ENCODE measurements at regions not wholly inside any gene's neighbourhood (a gene's known extent, or its start where the extent isn't known, plus 50 kb on each side); places are given as distances from the start of the nearest gene placed in this dataset.

DNA sequence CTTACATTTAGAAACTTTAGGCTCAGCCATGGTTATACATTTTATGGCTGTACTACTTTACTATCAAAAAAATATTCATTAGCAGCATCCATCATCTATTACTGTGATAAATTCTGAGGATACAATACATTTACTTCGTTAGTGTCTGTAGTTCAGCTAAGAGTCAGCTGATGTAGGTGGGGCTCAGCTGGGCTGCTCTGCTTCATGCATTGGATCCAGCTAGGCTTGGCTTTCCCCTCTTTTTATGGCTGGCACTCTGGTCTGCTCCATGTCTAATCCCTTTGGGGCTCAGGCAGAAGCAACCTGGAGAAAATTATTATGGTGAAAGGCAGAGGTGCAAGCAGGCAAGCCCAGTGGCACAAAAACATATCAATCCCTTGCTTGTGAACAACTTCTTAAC is 930.1 kb upstream of the NR2F2 start:
- DNase-seq (ENCODE audit: low read depth): no peak

DNA sequence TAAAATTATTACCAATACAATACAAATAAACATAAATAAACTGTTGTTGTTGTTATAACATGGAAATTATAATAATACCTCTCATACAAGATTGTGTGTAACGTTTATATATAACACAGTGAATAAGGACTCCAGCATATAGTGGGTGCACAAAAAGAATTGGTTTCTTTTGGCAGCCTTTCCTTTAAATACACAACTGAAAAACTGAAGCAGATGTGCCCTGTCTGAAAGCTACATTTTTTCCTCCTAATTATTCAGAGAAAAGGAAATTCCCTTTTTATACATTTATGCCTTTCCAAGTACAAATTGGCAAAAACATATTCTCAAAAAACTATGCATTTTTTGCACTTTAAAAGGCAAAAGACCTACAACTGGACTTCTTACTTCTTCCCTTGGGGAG is 928.9 kb upstream of the NR2F2 start:
- DNase-seq (ENCODE audit: low read depth): no peak

DNA sequence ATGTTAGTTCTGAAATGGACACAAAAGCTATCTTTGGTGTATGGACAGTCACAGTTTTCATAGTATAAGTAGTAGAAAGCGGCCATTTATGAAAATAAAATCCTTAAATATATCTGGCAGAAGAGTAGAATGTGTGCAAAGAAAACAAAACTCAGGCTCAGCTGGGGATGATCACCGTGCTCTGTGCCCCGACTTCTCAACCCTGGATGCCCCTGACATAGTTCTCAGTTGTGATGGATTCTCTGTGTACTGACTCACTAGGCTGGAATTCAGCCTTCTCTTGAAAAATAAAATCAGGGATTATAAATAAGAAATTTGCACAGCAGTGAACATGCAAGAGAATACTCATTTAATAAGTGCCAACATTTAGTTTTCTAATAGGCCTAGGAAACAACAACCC is 925.1 kb upstream of the NR2F2 start:
- no peak for DNase-seq (ENCODE audit: low read depth)

DNA sequence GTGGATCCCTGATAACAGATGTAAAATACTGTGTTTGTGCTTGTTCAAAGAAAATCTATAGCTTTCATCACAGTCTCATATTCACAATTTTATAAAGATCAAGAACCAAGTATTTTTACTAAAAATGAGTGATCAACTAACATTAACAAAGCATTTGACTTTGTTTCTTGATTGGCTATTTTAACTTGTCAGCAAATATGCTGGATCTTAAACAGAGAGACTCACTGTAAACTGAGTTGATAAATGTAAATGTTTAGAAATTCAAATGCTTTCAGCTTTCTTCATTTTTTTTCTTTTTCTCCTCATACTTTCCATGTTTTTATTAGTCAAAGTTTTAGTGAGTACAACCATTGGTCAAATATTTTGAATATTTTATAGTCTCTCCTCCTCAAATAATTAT is 923.0 kb upstream of the NR2F2 start:
- no peak for DNase-seq (ENCODE audit: low read depth)

DNA sequence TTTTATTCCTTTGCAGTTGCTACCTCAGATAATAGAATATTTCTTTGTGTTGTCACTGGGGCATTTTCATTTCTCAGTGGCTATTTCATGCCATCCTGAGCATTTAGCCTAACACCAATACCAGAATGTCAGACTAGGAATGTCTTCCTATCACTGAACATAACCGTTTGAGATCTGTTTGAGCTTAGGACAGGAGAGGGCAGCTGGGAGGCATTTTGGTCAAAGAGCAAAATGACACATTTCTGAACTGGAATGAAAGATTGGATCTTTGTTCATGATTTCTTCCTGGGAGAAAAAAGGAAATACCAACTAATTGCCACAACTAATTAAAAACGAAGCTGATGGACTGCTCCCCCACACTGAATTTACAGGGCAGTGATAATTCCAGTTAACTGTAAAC is 921.3 kb upstream of the NR2F2 start:
- no peak for DNase-seq (ENCODE audit: low read depth)

DNA sequence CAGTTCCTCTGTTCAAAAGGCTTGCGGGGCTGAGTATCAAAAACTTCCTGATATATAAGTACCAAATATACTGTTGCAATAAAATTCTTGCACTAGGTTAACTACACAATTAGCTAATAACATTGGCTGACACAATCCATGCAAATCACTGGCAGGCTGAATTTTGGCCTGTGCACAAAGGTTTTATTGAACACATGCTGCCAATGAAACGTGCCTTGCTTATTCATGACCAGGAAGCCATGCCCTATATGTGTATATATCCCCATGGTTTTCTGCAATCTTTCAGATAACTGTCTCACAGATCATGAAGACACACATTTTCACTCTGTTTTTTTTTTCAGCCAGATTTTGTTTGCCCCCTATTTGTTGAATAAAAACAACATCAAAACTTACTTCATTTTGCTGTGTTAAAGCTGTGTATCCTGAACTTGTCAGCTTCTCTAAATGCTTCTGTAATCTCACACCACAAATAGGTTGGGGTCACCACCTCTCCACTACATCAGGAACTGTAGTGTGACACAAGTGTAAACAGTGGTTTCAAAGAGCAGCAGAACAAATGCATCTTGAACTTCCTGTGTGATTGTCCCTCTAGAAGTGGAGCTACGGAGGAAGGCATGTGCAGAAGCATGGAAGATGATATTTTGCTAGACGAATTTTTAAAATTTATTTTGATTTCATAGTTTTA is 920.7 kb upstream of the NR2F2 start:
- no peak for DNase-seq (ENCODE audit: low read depth)

DNA sequence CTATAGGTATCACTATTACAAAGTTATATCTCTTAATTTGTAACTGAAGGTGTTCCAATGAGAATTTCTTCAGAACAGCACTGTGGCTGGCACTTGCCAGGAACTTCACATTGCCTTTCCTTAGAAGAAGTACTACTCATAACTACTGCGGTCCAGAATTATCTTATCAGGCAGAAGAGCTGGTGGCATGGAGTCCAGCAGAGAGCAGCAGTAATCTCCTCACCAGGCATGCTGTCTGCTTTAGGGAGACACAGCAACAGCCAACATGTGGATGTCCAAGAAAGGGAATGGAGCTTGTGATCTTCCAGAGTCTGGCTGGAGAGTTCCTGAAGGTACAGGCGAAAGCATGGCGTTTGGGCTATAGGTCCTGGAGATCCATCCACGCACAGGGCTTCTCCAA is 919.7 kb upstream of the NR2F2 start:
- no peak for DNase-seq (ENCODE audit: low read depth)

DNA sequence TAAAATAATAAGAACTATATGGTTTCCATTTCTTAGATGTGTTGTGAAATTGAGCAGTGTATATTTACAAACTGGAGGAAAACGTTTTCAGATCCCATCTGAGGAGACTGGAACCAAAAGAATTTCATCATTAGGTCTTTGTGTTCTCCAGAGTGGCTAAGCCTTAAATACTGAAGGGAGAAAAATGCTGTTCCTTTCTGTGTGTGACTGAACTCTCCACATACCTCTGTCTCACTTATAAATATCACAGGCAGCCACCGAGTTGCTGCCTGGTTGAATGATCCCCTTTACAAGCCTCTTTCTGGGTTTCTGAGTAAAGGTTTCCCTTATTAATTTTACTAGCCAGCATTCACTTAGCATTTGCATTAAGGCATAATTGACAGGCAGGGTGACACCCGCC is 913.9 kb upstream of the NR2F2 start:
- no peak for DNase-seq (ENCODE audit: low read depth)

DNA sequence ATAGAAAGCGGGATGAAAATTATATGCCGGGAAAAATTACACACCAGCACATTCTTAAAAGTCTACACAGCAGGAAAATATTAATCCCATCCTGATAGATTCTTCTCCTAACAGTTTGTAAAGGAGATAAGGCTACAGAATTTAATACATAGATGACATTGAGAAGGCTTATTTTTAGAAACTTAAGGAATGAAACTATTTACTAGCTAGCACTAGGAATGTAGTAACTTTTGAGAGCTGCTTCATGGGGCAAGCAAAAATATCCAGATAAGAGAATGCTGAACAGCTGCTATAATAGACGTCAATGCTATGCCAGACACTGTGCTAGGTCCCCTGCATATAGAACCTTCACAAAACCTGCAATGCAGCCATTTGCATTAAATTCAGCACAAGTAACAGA is 912.7 kb upstream of the NR2F2 start:
- no peak for DNase-seq (ENCODE audit: low read depth)

DNA sequence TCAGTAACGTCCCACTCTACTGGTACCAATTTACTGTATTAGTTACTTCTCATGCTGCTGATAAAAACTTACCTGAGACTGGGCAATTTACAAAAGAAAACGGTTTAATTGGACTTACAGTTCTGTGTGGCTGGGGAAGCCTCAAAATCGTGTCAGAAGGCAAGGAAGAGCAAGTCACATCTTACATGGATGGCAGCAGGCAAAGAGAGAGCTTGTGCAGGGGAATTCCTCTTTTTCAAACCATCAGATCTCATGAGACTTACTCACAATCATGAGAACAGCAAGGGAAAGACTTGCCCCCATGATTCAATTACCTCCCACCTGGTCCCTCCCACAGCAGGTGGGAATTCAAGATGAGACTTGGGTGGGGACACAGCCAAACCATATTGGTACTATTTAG is 908.2 kb upstream of the NR2F2 start:
- no peak for DNase-seq (ENCODE audit: low read depth)

DNA sequence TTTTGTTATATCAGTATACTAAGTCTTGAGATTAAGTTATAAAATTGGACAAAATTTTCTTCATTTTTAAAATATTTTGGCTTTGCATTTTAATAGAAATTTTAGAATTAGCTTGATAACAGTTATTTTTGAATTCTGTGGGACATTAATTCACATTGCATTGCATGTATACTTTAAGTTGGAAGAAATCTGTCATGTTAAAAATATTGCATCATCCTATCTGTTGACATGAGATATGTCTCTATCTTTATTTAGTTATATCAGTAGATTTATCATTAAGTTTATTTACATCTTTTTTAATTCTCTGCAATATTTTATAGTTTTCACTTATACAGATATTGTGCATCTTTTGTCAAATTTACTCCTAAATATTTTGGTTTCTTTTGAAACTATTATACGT is 904.6 kb upstream of the NR2F2 start:
- no peak for DNase-seq (ENCODE audit: low read depth)

DNA sequence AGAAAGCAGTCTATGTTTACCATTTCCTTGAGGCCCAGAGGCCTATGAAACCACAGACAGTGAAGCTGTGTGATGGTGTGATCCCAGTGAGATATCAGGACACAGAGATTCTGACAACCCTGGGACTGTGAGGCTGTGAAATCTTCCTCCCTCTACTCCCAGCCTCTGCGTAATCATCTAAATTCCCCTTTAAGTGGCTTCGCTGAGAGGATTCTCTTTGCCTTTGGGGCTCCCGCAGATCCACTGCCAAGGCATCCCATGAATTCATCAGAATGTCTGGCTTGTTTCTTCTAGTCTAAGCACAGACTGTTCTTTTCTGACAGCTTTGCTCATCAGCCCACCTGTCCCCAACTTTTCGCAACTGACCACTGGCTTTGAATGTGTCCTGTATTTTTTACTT is 901.2 kb upstream of the NR2F2 start:
- no peak for DNase-seq (ENCODE audit: low read depth)

DNA sequence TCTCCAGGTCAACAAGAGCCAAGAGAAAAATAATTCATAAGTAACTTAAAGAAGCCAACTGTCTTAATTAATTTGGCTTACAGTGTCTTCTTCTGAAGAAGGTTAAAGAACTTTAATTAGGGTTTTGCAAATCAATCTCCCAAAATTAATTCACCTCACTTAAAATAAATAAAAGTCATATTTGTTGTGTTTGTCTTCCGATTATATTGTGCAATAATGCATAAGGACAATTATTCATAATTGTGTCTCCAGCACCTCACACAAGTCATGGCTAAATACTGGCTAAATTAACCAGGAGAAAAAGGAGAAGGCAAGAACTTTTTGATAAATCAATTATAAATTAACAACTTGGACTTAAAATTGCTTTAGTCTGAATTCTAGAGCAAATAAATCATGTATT is 899.0 kb upstream of the NR2F2 start:
- no peak for DNase-seq (ENCODE audit: low read depth)

DNA sequence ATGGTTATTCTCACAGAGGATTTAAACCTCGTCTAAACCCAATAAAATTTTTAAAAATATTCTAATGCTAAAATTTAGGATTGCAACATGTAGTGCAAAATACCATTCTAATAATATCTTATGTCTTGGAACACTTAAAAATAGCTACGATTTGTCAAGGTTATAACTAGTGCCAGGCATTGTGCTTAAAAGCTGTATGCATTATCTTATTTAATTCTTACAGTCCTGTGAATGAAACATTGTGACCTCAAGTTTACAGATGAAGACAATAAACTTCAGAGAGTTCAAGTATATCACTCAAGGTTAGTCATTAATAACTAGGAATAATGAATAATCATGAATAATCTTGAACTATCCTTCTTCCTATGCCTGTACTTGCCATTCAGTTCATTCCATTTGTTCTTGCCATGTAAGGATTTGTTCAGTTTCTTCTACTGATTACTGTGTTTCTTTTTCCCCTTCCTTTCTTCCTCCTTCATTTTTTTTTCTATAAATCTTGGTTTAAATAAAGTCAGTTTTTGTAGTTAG is 897.6 kb upstream of the NR2F2 start:
- no peak for DNase-seq (ENCODE audit: low read depth)

DNA sequence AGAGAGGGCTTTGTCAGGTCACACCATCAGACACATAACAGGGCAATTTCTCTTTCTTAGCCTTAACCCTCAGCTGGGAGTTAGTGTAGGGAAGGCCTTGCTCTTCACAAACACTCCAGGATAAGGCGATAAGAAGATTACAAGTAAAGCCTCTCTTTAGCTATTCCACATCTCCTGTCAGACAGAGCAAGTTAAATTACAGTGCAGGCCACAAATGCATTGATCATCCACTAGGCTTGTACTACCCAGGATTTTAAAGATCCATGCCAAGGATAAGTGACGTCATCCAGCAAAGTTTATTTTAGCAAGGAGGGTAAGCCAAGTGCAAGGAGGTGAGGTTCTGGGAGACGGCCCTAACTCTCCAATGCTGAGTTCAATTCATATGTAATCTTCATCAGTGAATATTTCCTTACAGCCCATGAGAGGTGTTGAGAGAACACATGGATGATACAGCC is 890.6 kb upstream of the NR2F2 start:
- DNase-seq (ENCODE audit: low read depth): no peak

DNA sequence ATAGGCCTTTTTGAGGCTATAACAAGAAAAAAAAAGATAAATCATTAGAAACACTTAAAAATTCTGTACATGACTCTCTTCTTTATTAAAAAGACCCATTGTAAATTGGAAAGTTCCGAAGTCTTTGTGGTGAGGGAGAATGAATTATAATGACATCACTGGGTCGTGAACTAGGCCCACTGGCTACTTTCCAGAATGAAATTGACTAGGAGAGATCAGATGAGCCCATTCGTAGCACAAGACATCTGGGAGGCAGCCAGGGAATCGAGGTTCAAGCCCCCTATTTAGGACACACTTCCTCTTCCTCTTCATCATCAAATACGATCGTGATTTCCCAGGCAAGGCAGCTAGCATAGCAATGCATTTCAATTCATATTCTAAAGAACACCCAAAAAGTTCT is 889.8 kb upstream of the NR2F2 start:
- DNase-seq (ENCODE audit: low read depth): no peak

DNA sequence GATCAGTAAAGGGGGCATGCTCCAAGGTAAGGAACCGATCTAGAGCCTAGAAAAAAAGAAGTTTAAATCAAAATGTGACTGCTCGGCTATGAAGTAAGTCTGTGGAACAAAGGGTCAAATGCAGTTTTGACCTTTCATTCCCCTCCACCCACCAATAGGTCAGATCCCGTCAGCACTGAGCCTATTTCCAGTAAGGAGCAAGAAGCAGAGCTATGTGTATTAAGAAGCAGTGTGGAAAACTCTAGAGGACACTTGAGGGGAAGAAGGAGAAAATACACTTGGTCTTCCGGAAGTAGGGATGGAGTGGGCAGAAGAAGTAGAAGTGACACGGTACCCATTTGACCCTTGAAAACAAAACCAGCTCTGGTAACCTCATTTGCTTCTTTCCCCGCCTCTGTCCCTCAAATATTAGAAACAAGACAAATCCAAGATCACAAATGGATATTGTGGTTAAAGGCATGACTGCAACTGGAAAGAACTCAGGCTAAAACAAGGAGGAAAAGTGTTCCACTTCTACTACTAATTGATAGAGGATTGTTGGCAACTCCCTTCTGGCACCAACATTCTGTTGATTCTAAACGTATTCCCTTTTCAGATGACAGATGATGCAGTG is 888.3 kb upstream of the NR2F2 start:
- DNase-seq (ENCODE audit: low read depth): no peak

DNA sequence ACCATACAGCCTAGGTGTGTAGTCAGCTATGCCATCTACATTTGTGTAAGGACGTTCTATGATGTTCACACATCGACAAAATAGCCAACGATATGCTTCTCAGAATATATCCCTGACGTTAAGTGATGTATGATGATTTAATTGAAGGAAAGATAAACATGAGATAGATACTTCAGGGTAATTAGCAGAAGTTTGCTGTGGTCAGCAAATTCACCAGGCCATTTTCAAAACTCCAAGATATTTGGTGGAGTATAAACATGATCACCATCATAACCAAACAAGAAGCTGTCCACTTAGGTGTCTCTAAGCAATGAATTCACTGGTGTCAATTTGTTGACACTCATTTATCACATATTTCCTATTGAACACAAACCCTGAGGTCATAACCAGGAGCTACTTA is 885.6 kb upstream of the NR2F2 start:
- DNase-seq (ENCODE audit: low read depth): no peak

DNA sequence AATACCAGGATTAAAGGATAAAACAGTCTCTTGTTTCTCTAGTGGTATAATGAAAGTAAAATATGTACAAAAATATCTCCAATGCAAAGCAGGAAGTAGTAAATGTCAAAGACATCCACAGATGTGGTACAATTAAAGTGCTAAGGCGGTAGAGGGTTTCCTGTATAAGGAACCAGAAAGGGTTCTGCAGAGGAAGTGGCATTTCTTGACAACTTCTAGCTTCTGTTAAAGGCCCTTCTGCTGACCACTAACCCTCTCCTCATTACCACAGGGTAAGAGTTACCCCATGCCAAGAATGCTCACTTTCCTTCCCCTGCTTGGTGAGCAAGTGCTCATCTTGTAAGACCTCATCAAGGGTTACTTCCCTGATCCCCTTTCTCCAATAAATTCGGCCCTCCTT is 883.6 kb upstream of the NR2F2 start:
- DNase-seq (ENCODE audit: low read depth): no peak

DNA sequence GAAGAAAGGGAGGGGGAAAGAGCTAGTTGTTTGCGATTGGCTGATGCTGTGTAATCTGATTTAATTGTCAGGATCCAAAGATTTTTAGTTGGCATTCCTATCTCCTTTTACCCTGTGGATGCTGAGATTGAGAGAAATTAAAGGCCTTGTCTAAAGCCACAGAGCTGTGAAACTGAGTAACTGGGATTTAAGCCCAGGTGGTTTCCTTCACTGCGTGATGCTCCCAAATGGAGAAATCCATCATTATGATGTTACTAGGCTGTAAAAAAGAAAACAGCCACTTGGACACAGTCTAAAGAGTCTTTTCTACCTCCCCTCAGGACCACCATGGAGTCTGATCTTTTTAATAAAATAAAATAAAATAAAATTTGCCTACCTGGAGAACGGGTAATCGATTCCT is 883.0 kb upstream of the NR2F2 start:
- DNase-seq (ENCODE audit: low read depth): no peak

DNA sequence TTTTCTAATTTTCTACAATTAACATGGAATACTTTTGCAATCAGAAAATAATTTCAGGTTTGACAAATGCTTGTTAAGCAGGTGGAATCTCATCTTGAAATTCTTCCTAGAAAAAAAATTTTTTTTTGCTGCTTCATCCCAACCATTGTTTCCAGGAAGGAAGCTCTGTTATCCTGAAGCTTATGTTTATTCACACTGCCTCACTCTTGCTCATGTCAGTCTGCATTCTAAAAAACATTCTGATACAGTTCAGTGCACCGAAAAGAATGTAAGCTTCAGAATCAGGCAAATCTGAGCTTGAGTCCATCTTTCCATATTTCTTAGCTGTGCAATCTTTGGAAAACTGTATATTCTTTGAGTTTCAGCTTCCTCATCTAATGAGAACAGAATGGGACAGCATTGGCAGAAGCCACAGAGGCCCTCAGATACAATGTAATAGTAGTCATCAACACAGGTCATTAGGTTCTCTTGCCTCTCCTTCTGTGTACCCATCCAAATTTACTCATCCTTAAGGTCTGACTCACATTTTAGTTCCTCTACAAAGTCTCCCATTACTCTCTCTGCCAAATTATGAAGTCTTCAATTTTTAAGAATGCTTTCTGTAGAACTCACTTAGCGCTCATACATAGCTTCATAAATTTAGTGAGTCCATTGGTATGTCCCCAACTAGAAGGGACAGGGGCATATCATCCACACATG is 881.8 kb upstream of the NR2F2 start:
- DNase-seq (ENCODE audit: low read depth): no peak

DNA sequence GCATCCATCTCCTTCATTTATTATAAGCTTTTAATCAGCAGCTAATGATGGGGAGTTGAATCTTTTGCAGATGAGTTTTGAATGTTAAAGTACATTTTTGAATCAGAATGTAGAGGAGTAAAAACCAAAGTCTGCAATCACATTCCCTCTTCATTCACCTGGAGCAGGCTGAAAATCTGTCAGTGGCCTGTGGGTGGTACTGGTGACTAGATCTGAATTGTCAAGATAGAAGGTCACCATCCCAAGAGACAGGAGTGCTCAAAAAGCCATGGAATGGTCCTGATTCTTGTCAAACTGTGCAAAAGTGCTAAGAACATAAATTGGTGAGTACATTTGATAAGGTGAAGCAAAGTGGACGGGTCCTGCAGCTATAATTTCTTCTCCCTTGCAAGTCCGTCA is 881.3 kb upstream of the NR2F2 start:
- DNase-seq (ENCODE audit: low read depth): no peak

DNA sequence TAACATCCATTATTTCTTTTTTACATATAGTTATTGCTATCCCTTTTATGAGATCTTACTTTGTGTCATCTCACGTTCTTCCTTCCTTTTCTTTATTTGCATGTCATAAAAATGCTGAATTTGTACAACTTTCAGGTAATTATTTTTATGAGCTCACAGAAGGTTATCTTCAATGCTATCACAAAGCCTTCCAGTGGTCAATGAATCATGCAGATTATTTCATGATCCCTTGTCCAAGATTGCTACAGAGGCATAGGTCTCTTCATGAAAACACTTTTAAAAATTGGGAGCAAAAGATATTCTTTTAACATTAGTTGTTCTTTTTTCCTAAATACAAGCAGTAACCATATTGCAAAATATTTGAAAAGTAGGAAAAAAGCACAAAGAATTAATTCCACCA is 880.1 kb upstream of the NR2F2 start:
- no peak for DNase-seq (ENCODE audit: low read depth)

DNA sequence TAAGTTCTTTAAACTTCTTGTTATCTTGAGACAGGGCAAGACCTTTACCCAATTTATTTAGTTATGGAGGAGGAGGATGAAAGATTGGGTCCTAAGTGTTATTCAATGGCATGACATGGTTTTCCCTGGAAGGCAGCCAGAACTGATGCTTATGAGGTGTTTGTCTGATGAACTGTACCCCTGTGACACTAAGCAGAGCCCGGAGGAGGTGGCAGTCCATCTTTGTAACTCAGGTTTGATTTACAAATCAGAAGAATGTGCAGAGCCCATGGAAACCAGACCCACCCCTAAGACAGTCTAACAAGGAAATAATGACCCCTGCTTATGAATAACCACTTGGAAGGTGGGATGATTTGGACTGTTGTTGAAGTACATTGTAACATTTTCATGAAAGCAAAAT is 878.6 kb upstream of the NR2F2 start:
- no peak for DNase-seq (ENCODE audit: low read depth)
